WERI-Rb-1 (cell line): ENCODE measurements at regions not wholly inside any gene's neighbourhood (a gene's known extent, or its start where the extent isn't known, plus 50 kb on each side); places are given as distances from the start of the nearest gene placed in this dataset.
A peak's percentile ranks its signal among the peaks of the same experiment; 100 is the strongest.
"Not testable (repeated sequence)": the region's sequence is repeated elsewhere in the genome, so short reads cannot be mapped to it uniquely, and the experiment has no call there.

Experiments used
- DNase-seq: peaks from one replicate; pipeline ENCODE4 v3.0.0-alpha.2; 2020
- H3K27ac ChIP-seq: fragments of 250-450 bp; sonication (Bioruptor Pico); 2 replicates; pipeline ENCODE4 v1.5.1; 2020; ENCODE audit warnings: mild to moderate bottlenecking, moderate library complexity
- H3K27me3 ChIP-seq: fragments of 250-450 bp; sonication (Bioruptor Pico); 2 replicates; pipeline ENCODE4 v1.5.1; 2021; ENCODE audit warnings: mild to moderate bottlenecking, low read depth, moderate library complexity; ENCODE audit not compliant: insufficient read depth, severe bottlenecking
- H3K36me3 ChIP-seq: fragments of 250-450 bp; sonication (Bioruptor Pico); 2 replicates; pipeline ENCODE4 v1.5.1; 2020; ENCODE audit warnings: mild to moderate bottlenecking, moderate library complexity
- H3K4me3 ChIP-seq: 2 replicates; pipeline ENCODE4 v1.5.1; 2011; ENCODE audit warnings: low read depth, mild to moderate bottlenecking, control low read depth, low read length
- H3K9me3 ChIP-seq: fragments of 250-450 bp; sonication (Bioruptor Pico); 2 replicates; pipeline ENCODE4 v1.5.1; 2021; ENCODE audit warnings: mild to moderate bottlenecking, moderate library complexity; ENCODE audit not compliant: severe bottlenecking
- CTCF ChIP-seq: IDR thresholded peaks from 2 replicates; pipeline ENCODE4 v1.5.1; 2011; ENCODE audit warnings: low read depth, mild to moderate bottlenecking, control low read depth, inconsistent platforms, low read length

- Histone ChIP-seq H3K27ac (no peak overlapping the region), H3K27me3 (no peaks in the 10 kb centered on the region), H3K36me3 (no peaks in the 10 kb centered on the region), H3K4me3 (no peak overlapping the region), H3K9me3 (no peaks in the 10 kb centered on the region)
- no peak for DNase-seq
- TF ChIP-seq CTCF: no peak
Observed at GRCh38 chr9:26655166-26655565, 237.4 kb downstream of the CAAP1 start.

- no peaks in the 10 kb centered on the region for H3K9me3 ChIP-seq
- no peak overlapping the region for H3K27ac ChIP-seq
- no peaks in the 10 kb centered on the region for H3K36me3 ChIP-seq
- no peak for TF ChIP-seq CTCF
- DNase-seq: no peak
- no peak overlapping the region for H3K4me3 ChIP-seq
- no peaks in the 10 kb centered on the region for H3K27me3 ChIP-seq
Observed at GRCh38 chr9:26650325-26650724, 242.3 kb downstream of the CAAP1 start.

GRCh38 chr9:26643826-26644225, 248.8 kb downstream of the CAAP1 start:
- peaks cover 11% of the 10 kb centered on the region for H3K27me3 ChIP-seq
- no peak for DNase-seq
- no peaks in the 10 kb centered on the region for H3K36me3 ChIP-seq
- TF ChIP-seq CTCF: no peak
- no peaks in the 10 kb centered on the region for H3K9me3 ChIP-seq
- H3K27ac ChIP-seq: no peak overlapping the region
- no peak overlapping the region for H3K4me3 ChIP-seq

GRCh38 chr9:26639761-26640160, 252.8 kb downstream of the CAAP1 start:
- Histone ChIP-seq H3K27me3 (peaks cover 33% of the 10 kb centered on the region), H3K36me3 (no peaks in the 10 kb centered on the region), H3K4me3 (no peak overlapping the region), H3K9me3 (no peaks in the 10 kb centered on the region), H3K27ac (no peak overlapping the region)
- DNase-seq: no peak
- no peak for TF ChIP-seq CTCF

- H3K4me3 ChIP-seq: no peak overlapping the region
- no peaks in the 10 kb centered on the region for H3K9me3 ChIP-seq
- H3K27ac ChIP-seq: no peak overlapping the region
- H3K27me3 ChIP-seq: peaks cover 44% of the 10 kb centered on the region
- no peak for TF ChIP-seq CTCF
- no peaks in the 10 kb centered on the region for H3K36me3 ChIP-seq
- no peak for DNase-seq
Observed at GRCh38 chr9:26637101-26637500, 255.5 kb downstream of the CAAP1 start.

- not testable (repeated sequence) for H3K9me3 ChIP-seq, H3K36me3 ChIP-seq, H3K27ac ChIP-seq, H3K4me3 ChIP-seq
- H3K27me3 ChIP-seq: peaks cover 31% of the 10 kb centered on the region
- TF ChIP-seq CTCF: 0 out of 2 replicates have a peak, but pooled peaks have one; percentile 4
- DNase-seq: peak; percentile 16
Observed at GRCh38 chr9:26613851-26614350, 278.7 kb downstream of the CAAP1 start.
